ENCODE measurements at regions not wholly inside any gene's neighbourhood (a gene's known extent, or its start where the extent isn't known, plus 50 kb on each side); places are given as distances from the start of the nearest gene placed in this dataset.

- TF ChIP-seq USF2 (IDR thresholded peaks at IDR 0.05; ENCODE audit: low read depth, low read length) (no peak), ELK1 (IDR thresholded peaks at IDR 0.05; ENCODE audit: borderline replicate concordance, low read depth, low read length) (no peak), BHLHE40 (IDR thresholded peaks at IDR 0.05; ENCODE audit: low read depth, low read length) (no peak), RCOR1 (IDR thresholded peaks at IDR 0.05; ENCODE audit: insufficient replicate concordance, low read length) (no peak), MAZ (IDR thresholded peaks at IDR 0.05; ENCODE audit: borderline replicate concordance, low read depth, low read length) (no peak), CHD1 (IDR thresholded peaks at IDR 0.05; ENCODE audit: low read depth, low read length) (no peak), SMC3 (IDR thresholded peaks at IDR 0.05; ENCODE audit: low read depth, low read length) (no peak), POLR2A (IDR thresholded peaks at IDR 0.05; ENCODE audit: low read depth, low read length) (no peak), NFE2L2 (IDR thresholded peaks at IDR 0.05; ENCODE audit: low read depth, low read length) (no peak), RFX5 (IDR thresholded peaks at IDR 0.05; ENCODE audit: low read depth, low read length) (no peak)
- H3K56ac ChIP-seq (ENCODE audit: extremely low read depth, insufficient read depth, low read length): no peak overlapping the region
- no peak overlapping the region for H4K8ac ChIP-seq (ENCODE audit: low read depth in 2 of 2, low read length in 2 of 2)
- no peak overlapping the region for H2BK120ac ChIP-seq (ENCODE audit: low read depth, low read length)
- no peak overlapping the region for H4K91ac ChIP-seq (ENCODE audit: insufficient read depth, low read depth, low read length)
- H3K18ac ChIP-seq (ENCODE audit: low read depth, low read length): no peak overlapping the region
- H2AK9ac ChIP-seq (replicated peaks; ENCODE audit: low read depth, low read length, poor library complexity): no peak overlapping the region
- no peak overlapping the region for H3K4ac ChIP-seq (ENCODE audit: low read depth, low read length)
- no peak overlapping the region for H3K27ac ChIP-seq (ENCODE audit: insufficient read depth, low read length)
- no peaks in the 10 kb centered on the region for H4K20me1 ChIP-seq (ENCODE audit: insufficient read depth, low read length)
- ATAC-seq (ENCODE audit: low read depth) (no peak), DNase-seq (no peak)
- ChIA-PET CTCF (no interaction called here), POLR2A (ENCODE audit: unreplicated experiment) (no interaction called here)
- no peaks in the 10 kb centered on the region for H3K9me3 ChIP-seq (ENCODE audit: control insufficient read depth, insufficient read depth, low read length)
- H3K36me3 ChIP-seq (ENCODE audit: control insufficient read depth, insufficient read depth, low read length): no peaks in the 10 kb centered on the region
- in situ Hi-C loops (cut with MboI; ENCODE audit: low sequenced_read_pairs): no loop called here
- no peaks in the 10 kb centered on the region for H3K79me1 ChIP-seq (ENCODE audit: low read depth in 1 of 2, low read length in 2 of 2)
- WGBS, 2 experiments (ENCODE audit: extremely low coverage in 2 of 2, insufficient read length in 1 of 2): no CpG with 5 or more reads among the region's 2 CpGs
- H3K9me1 ChIP-seq (ENCODE audit: insufficient read depth, low read length): no peaks in the 10 kb centered on the region
- H3K4me2 ChIP-seq (ENCODE audit: low read depth, low read length): no peak overlapping the region
- H2AFZ ChIP-seq (replicated peaks; ENCODE audit: low read length, poor library complexity): no peak overlapping the region
- no peak overlapping the region for H2BK15ac ChIP-seq (ENCODE audit: low read depth, low read length)
- no peak overlapping the region for H3K14ac ChIP-seq (replicated peaks; ENCODE audit: low read depth, low read length)
- H3K27me3 ChIP-seq (ENCODE audit: control insufficient read depth, insufficient read depth, low read length): no peaks in the 10 kb centered on the region
- H2BK5ac ChIP-seq (ENCODE audit: low read depth, low read length, poor library complexity, severe bottlenecking): no peak overlapping the region
- dilution Hi-C loops (cut with HindIII; ENCODE audit: low sequenced_read_pairs, unreplicated experiment): no loop called here
- no peak overlapping the region for H2BK20ac ChIP-seq (ENCODE audit: low read depth, low read length)
- no peak overlapping the region for H3K23ac ChIP-seq (ENCODE audit: low read depth, low read length)
- no peak overlapping the region for H2AK5ac ChIP-seq (ENCODE audit: low read depth, low read length)
- no peak overlapping the region for H3K4me3 ChIP-seq (ENCODE audit: insufficient read depth, low read depth, low read length)
- no peaks in the 10 kb centered on the region for H3K4me1 ChIP-seq (ENCODE audit: control insufficient read depth, insufficient read depth, low read length)
- BruUV-seq (replicated peaks): no TSS peak
- no peak overlapping the region for H3K9ac ChIP-seq (ENCODE audit: low read depth, low read length)
- intact Hi-C loops (cut with micrococcal nuclease): no loop called here
- H4K5ac ChIP-seq (ENCODE audit: low read depth, low read length): no peak overlapping the region
These were observed 240.6 kb upstream of the CWC22 start for GRCh38 chr2:180247658-180248057.
